SJSA1 (cell line): ENCODE measurements at regions not wholly inside any gene's neighbourhood (a gene's known extent, or its start where the extent isn't known, plus 50 kb on each side); places are given as distances from the start of the nearest gene placed in this dataset.
A peak's percentile ranks its signal among the peaks of the same experiment; 100 is the strongest.

Source experiments
- DNase-seq, 2 experiments: peaks; one replicate each; pipeline ENCODE4 v3.0.0-alpha.2; 2015 to 2020; ENCODE audit warnings: low spot score in 2 of 2, low read depth in 1 of 2
- H3K27ac ChIP-seq: fragments of 250-450 bp; sonication (Bioruptor Pico); 2 replicates; pipeline ENCODE4 v1.5.1; 2020; ENCODE audit warnings: mild to moderate bottlenecking, moderate library complexity
- H3K27me3 ChIP-seq: fragments of 250-450 bp; sonication (Bioruptor Pico); replicated peaks from 2 replicates; pipeline ENCODE4 v1.5.1; 2020; ENCODE audit warnings: mild to moderate bottlenecking, moderate library complexity
- H3K36me3 ChIP-seq: fragments of 250-450 bp; sonication (Bioruptor Pico); 2 replicates; pipeline ENCODE4 v1.5.1; 2020; ENCODE audit warnings: mild to moderate bottlenecking
- H3K4me1 ChIP-seq: fragments of 250-450 bp; sonication (Bioruptor Pico); replicated peaks from 2 replicates; pipeline ENCODE4 v1.6.1; 2021; ENCODE audit warnings: mild to moderate bottlenecking
- H3K4me3 ChIP-seq: fragments of 250-450 bp; sonication (Bioruptor Pico); 2 replicates; pipeline ENCODE4 v1.5.1; 2020; ENCODE audit warnings: mild to moderate bottlenecking
- H3K9me3 ChIP-seq: fragments of 250-450 bp; sonication (Bioruptor Pico); replicated peaks from 2 replicates; pipeline ENCODE4 v1.5.1; 2020; ENCODE audit warnings: mild to moderate bottlenecking

DNA sequence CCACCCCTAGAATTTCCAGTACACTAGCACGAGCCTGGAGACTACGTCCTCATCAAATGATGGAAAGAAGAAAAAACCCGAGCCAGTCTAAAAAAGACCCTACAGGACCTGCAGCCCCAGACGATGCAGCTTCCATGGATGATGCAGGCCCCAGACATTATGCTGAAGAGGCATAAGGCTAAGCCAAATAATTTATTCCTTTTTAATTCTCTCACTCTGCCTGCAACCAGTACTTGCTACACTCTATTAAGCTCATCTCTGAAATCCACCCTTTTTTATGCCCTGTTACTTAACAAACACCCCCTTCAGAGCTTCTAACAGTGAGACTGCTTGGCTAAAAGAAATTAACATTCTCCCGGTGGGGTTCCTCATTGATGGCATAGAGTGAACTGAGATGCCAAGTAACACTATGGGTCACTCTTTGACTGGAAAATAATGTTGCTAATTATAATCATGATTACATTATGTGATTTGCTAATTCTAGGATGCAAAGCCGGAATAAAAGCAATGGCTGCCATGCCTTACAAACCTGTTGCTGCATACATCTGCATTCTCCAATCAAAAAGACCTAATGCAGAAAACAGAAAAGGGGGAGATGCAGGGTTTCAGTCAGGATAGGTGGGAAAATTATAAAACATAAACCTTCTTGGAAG, 1462.4 kb downstream of the UQCRFS1 start:
- Histone ChIP-seq H3K36me3 (no peaks in the 10 kb centered on the region), H3K27ac (no peak overlapping the region), H3K4me3 (no peak overlapping the region), H3K4me1 (peaks cover 12% of the 10 kb centered on the region), H3K27me3 (no peaks in the 10 kb centered on the region), H3K9me3 (peaks cover 5% of the 10 kb centered on the region; the same call in 1 of the 2 replicates)
- no peak for DNase-seq

DNA sequence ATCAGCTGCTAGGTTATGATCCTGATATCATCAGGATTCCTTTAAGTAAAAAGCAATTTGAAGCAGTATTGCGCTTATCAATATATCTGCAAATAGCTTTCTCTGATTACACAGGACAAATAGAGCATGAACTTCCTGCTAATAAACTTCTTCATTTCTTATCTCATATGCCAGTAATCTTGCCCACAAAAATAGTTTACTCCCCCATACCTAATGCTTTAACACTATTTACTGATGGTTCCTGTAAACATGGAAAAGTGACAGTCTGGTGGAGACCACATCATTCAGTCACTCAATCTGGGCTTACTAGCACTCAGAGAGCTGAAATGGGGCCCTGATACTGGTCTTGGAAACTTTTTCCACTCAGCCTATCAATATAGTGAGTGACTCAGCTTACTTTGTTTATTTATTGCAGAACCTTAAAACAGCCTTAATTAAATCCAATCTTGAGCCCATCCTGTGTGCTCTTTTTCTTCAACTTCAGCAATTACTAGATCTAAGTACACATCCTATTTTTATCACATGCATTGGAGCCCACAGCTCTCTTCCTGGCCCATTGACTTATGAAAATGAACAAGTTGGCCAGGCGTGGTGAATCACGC, 1464.3 kb downstream of the UQCRFS1 start:
- H3K36me3 ChIP-seq: no peaks in the 10 kb centered on the region
- no peak overlapping the region for H3K4me3 ChIP-seq
- H3K9me3 ChIP-seq: peaks cover 5% of the 10 kb centered on the region; the same call in 1 of the 2 replicates
- H3K27me3 ChIP-seq: no peaks in the 10 kb centered on the region
- peaks cover 19% of the 10 kb centered on the region for H3K4me1 ChIP-seq
- H3K27ac ChIP-seq: no peak overlapping the region
- DNase-seq: peak; percentile 35 to 38

DNA sequence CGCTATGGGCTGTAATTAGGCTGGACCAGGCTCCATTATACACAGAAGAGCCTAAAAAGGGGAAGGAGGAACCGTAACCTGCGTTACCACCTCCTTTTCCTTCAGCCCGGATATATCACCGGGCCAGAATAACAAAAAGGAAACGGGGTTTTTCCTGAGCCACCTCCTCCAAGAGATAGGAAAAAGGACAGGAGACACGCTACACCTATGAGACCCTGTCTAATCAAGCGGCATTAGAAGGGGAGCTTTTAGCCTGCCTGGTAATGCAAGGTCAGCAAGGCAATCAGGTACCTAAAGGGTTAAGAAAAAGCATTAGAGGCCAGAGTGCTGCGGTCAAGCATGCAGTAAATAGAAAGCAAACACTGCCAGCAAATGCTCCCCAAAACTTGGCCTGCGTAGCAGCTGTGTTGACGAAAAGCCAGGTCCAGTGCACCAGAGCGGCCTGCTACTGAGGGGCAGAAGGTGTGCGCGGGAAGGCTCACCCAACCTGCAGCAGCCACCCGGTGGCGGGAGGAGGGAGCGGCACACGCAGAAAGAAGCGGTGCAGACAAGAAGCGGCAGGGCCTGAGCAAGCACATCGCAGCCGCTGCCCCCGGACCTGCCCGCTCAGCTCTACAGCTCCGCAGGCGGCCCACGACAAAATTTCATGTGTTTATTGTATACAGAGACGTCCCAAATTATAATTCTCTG, 1466.1 kb downstream of the UQCRFS1 start:
- DNase-seq: peak in 1 of 2 experiments; percentile 43
- H3K36me3 ChIP-seq: no peaks in the 10 kb centered on the region
- H3K27ac ChIP-seq: no peak overlapping the region
- H3K4me1 ChIP-seq: peaks cover 27% of the 10 kb centered on the region
- no peak overlapping the region for H3K4me3 ChIP-seq
- no peaks in the 10 kb centered on the region for H3K27me3 ChIP-seq
- peaks cover 5% of the 10 kb centered on the region; the same call in 1 of the 2 replicates for H3K9me3 ChIP-seq

DNA sequence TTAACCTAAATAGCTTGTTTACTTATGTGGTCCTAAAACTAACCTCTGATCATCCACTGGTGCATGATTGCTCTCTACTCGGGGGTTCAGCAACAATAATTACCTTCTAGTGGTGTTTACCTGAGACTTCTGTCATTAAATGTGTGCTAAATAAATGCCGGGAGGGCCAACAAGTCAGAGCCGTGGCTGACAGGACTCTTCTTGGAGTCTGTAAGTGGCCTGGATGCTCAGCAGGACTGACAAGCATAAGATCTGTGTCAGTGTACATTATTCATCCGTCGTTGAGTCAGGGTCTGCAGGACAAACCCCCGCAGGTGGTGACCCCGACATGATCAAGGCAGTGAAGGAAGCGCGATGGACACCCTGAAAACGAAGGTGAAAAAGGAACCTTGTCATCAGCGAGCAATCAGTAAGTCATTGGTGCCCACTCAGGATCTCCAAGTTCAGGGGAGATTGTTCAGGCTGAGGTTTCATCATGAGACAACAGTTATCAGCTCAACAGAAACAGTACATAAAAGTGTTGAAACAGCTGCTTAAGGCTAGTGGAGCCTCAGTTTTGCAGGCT, 1466.9 kb downstream of the UQCRFS1 start:
- Histone ChIP-seq H3K4me3 (no peak overlapping the region), H3K36me3 (no peaks in the 10 kb centered on the region), H3K9me3 (peaks cover 5% of the 10 kb centered on the region; the same call in 1 of the 2 replicates), H3K4me1 (peaks cover 32% of the 10 kb centered on the region), H3K27me3 (no peaks in the 10 kb centered on the region), H3K27ac (peak overlapping the region; percentile 28; the same call in 1 of the 2 replicates)
- DNase-seq: peak in 1 of 2 experiments; percentile 24

DNA sequence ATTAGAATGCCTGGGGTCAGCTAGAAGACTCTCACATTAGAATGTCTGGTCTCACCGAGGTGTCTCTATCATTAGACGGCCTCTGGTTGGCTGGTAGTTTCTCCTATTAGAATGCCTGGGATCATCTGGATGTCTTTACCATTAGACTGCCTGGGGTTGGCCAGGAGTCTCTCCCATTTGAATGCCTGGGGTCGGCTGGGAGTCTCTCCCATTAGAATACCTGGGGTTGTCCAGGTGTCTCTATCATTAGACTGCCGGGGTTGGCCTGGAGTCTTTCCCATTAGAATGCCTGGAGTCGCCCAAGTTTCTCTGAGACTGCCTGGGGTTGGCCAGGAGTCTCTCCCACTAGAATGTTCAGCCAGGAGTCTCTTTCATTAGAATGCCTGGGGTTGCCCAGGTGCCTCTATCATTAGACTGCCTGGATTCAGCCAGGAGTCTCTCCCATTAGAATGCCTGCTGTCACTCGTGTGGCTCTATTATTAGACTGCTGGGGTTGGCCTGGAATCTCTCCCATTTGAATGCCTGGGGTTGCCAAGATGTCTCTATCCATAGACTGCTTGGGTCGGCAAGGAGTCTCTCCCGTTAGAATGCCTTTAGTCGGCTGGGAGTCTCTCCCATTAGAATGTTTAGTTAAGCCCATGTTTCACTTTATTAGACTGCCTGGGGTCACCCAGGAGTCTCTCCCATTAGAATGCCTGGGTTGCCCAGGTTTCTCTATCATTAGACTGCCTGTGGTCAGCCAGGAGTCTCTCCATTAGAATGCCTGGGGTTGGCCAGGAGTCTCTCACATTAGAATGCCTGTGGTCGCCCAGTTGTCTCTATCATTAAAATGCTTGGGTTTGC, 1467.8 kb downstream of the UQCRFS1 start:
- DNase-seq: peak; percentile 50 to 54
- Histone ChIP-seq H3K27me3 (no peaks in the 10 kb centered on the region), H3K9me3 (peaks cover 5% of the 10 kb centered on the region; the same call in 1 of the 2 replicates), H3K4me1 (peaks cover 37% of the 10 kb centered on the region), H3K36me3 (no peaks in the 10 kb centered on the region), H3K27ac (peak overlapping the region; percentile 31; the same call in 1 of the 2 replicates), H3K4me3 (no peak overlapping the region)

DNA sequence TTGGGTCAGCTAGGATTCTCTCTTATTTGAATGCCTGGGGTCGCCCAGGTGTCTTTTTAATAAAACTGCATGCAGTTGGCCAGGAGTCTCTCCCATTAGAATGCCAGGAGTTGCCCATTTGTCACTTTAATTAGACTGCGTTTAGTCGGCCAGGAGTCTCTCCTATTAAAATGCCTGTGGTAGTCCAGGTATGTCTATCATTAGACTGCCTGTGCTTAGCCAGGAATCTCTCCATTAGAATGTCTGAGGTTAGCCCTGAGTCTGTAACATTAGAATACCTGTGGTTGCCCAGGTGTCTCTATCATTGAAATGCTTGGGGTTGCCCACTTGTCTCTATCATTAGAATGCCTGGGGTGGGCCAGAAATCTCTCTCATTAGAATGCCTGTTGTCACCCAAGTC, 1470.9 kb downstream of the UQCRFS1 start:
- DNase-seq: peak in 1 of 2 experiments; percentile 5
- Histone ChIP-seq H3K4me3 (no peak overlapping the region), H3K36me3 (no peaks in the 10 kb centered on the region)

DNA sequence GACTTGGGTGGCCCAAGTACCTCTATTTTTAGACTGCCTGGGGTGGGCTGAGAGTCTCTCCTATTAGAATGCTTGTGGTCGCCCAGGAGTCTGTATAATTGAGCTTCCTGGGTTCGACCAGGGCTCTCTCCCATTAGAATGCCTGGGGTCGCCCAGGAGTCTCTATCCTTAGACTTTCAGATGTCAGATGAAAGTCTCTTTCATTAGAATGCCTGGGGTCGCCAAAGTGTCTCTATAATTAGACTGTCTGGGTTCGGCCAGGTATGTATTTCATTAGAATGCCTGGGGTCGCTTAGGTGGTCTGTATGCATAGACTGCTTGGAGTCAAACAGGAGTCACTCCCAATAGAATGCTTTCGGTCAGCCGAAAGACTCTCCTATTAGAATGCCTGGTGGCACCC, 1471.7 kb downstream of the UQCRFS1 start:
- Histone ChIP-seq H3K27me3 (no peaks in the 10 kb centered on the region), H3K27ac (peak overlapping the region; percentile 85; the same call in 1 of the 2 replicates), H3K9me3 (peaks cover 9% of the 10 kb centered on the region; the same call in 1 of the 2 replicates), H3K4me3 (no peak overlapping the region), H3K36me3 (no peaks in the 10 kb centered on the region), H3K4me1 (peaks cover 36% of the 10 kb centered on the region)
- DNase-seq: peak; percentile 56 to 60

More for the DNA sequence above, 1470.9 kb downstream of the UQCRFS1 start:
- Histone ChIP-seq H3K27me3 (no peaks in the 10 kb centered on the region), H3K4me1 (peaks cover 43% of the 10 kb centered on the region), H3K9me3 (peaks cover 11% of the 10 kb centered on the region; the same call in 1 of the 2 replicates), H3K27ac (peak overlapping the region; percentile 61)

DNA sequence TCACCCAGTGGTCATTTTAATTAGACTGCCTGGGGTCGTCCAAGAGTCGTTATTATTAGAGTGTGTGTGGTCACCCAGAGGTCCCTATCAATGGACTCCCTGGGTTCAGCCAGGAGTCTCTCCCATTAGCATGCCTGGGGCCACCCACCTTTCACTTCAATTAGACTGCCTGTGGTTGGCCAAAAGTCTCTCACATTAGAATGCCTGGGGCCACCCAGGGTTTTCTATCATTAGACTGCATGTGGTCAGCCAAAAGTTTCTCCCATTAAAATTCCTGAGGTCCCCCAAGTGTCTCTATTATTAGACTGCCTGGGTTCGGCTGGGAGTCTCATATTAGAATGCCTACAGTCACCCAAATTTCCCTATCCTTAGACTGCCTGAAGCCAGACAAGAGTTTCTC, 1472.6 kb downstream of the UQCRFS1 start:
- Histone ChIP-seq H3K4me3 (no peak overlapping the region), H3K27ac (peak overlapping the region; percentile 85), H3K4me1 (peaks cover 30% of the 10 kb centered on the region), H3K27me3 (no peaks in the 10 kb centered on the region), H3K36me3 (no peaks in the 10 kb centered on the region), H3K9me3 (peaks cover 9% of the 10 kb centered on the region; the same call in 1 of the 2 replicates)
- peak; percentile 69 to 80 for DNase-seq

DNA sequence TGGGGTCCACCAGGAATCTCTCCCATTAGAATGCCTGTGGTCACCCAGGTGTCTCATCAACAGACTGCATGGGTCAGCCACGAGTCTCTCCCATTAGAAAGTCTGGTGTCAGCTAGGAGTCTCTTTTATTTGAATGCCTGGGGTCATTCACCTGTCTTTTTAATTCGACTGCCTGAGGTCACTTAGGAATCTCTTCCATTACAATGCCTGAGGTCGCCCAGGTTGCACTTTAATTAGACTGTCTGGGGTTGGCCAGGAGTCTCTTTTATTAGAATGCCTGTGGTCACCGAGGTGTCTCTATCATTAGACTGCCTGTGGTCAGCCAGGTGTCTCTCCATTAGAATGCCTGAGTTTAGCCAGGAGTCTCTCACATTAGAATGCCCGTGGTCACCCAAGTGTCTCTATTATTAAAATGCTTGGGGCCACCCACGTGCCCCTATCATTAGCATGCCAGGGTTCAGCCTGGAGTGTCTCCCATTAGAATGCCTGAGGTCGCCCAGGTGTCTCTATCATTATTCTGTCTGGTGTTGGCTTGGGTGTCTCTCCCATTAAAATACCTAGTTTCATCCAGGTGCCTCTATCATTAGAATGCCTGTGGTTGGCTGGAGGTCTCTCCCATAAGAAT, 1474.3 kb downstream of the UQCRFS1 start:
- Histone ChIP-seq H3K4me1 (peaks cover 24% of the 10 kb centered on the region), H3K9me3 (peaks cover 9% of the 10 kb centered on the region; the same call in 1 of the 2 replicates), H3K4me3 (no peak overlapping the region), H3K27ac (no peak overlapping the region), H3K36me3 (no peaks in the 10 kb centered on the region), H3K27me3 (no peaks in the 10 kb centered on the region)
- peak in 1 of 2 experiments; percentile 18 for DNase-seq

DNA sequence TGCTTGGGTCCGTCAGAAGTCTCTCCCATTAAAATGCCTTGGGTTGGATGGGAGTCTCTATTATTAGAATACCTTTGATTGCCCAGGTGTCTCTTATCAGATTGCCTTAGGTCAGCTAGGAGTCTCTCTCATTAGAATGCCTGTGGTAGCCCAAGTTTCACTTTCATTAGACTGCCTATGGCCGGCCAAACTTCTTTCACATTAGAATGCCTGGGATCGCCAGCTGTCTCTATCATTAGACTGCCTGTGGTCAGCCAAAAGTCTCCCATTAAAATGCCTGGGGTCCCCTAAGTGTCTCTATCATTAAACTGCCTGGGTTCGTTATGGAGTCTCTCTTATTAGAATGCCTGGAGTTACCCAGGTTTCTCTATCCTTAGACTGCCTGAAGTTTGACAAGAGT, 1476.7 kb downstream of the UQCRFS1 start:
- H3K4me1 ChIP-seq: peaks cover 12% of the 10 kb centered on the region
- no peak for DNase-seq
- no peak overlapping the region for H3K27ac ChIP-seq
- no peaks in the 10 kb centered on the region for H3K36me3 ChIP-seq
- no peaks in the 10 kb centered on the region for H3K27me3 ChIP-seq
- no peak overlapping the region for H3K4me3 ChIP-seq
- H3K9me3 ChIP-seq: peaks cover 9% of the 10 kb centered on the region; the same call in 1 of the 2 replicates

DNA sequence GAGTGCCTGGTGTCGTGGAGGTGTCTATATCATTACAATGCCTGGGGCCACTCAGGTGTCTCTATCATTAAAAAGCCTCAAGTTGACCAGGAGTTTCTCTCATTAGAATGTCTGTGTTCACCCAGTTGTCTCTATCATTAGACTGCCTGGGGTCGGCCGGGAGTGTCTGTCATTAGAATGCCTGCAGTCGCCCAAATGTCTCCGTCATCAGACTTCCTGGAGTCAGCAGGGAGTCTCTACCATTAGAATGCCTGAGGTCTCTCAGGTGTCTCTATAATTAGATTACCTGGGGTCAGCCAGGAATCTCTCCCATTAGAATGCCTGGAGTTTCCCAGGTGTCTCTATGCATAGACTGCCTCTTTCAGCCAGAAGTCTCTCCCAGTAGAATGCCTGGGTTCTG, 1477.6 kb downstream of the UQCRFS1 start:
- H3K4me3 ChIP-seq: no peak overlapping the region
- no peaks in the 10 kb centered on the region for H3K36me3 ChIP-seq
- peaks cover 9% of the 10 kb centered on the region; the same call in 1 of the 2 replicates for H3K9me3 ChIP-seq
- H3K27me3 ChIP-seq: no peaks in the 10 kb centered on the region
- H3K27ac ChIP-seq: no peak overlapping the region
- peaks cover 6% of the 10 kb centered on the region for H3K4me1 ChIP-seq
- DNase-seq: no peak

DNA sequence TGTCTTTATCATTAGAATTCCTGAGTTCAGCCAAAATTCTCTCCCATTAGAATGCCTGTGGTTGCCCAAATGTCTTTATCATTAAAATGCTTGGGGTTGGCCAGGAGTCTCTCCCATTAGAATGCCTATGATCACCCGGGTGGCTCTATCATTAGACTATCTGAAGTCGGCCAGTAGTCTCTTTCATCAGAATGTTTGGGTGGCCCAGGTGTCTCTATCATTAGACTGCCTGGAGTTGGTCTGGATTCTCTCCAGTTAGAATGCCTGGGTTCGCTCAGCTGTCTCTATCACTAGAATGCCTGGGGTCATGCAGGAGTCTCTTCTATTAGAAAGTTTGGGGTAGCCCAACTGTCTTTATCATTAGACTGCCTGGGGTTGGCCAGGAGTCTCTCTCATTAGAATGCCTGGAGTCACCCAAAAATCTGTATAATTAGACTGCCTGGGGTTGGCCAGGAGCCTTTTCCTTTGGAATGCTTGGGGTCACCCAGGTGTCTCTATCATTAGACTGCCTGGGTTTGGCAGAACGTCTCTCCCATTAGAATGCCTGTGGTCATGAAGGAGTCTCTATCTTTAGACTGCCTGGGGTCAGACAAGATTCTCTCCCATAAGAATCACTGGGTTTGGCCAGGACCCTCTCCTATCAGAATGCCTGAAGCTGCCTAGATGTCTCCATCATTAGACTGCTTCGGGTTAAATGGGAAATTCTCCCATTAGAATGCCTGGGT, 1478.3 kb downstream of the UQCRFS1 start:
- H3K9me3 ChIP-seq: peaks cover 6% of the 10 kb centered on the region; the same call in 1 of the 2 replicates
- no peaks in the 10 kb centered on the region for H3K27me3 ChIP-seq
- no peaks in the 10 kb centered on the region for H3K36me3 ChIP-seq
- H3K27ac ChIP-seq: no peak overlapping the region
- no peak overlapping the region for H3K4me3 ChIP-seq
- DNase-seq: no peak
- H3K4me1 ChIP-seq: peaks cover under 1% of the 10 kb centered on the region
